GM12873 (cell line): ENCODE measurements at regions not wholly inside any gene's neighbourhood (a gene's known extent, or its start where the extent isn't known, plus 50 kb on each side); places are given as distances from the start of the nearest gene placed in this dataset.

Experiments used
- CTCF ChIP-seq: IDR thresholded peaks from 2 replicates; pipeline ENCODE4 v1.5.1; 2012; ENCODE audit warnings: low read depth, mild to moderate bottlenecking, moderate library complexity, low read length, control low read depth; ENCODE audit not compliant: insufficient read depth; ENCODE audit errors: missing control alignments

DNA sequence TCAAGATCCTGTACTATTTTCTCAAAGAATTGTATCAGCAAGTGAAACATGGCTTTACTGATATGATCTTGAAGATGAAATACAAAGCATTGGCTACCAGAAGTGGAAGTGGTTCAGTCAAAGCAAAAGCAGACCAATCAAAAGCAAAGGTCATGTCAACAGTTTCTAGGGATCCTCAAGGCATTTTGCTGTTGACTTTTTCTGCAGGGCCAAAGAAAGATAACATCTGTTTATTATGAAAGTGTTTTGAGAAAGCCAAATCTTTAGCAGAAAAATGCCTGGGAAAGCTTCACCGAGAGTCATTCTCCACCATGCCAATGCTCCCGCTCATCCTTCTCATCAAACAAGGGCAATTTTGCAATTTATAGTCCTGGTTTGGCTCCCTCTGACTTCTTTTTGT lies 90.3 kb upstream of the ACO1 start:
- no peak for TF ChIP-seq CTCF

DNA sequence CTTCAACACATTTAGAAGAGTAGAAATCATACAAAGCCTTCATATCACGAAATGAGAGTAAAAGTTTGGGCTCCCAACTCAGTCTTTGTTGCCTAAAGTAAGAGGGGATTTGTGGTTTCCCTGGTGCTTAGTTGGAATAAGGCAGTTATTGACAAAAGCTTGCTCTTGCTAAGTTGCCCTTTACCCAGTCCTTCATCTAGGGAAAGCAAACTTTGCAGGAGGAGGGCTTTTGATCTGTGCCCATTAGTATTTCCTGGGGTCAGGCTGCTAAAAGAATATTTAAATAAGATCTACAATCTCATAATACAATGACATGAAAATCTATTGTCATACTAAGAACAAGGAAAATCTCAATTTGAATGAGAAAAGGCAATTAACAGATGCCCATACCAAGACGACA lies 84.1 kb upstream of the ACO1 start:
- no peak for TF ChIP-seq CTCF

GRCh38 chr9:32304495-32304894 lies 79.9 kb upstream of the ACO1 start:
- TF ChIP-seq CTCF: no peak

GRCh38 chr9:32306006-32306405 lies 78.4 kb upstream of the ACO1 start:
- TF ChIP-seq CTCF: no peak

GRCh38 chr9:32319312-32319929 lies 65.0 kb upstream of the ACO1 start:
- no peak for TF ChIP-seq CTCF

DNA sequence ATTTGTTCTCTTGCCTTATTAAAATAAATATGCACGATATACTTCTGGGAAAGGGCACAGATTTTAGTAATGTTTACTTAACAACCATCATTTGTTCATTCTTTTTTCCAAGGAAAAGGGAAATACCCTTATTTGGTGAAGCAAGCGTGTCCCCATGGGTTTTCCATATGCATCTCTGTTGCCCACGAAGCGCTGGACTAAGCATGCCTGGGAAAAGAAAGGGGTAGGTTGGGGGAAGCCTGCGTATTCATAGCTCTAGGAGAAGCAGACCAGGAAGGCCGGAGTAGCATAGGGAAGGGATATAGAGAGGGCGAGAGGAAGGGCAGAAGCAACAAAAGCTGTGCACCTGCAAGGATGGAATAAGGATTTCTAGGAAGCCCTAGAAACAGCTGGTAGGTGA lies 61.8 kb upstream of the ACO1 start:
- no peak for TF ChIP-seq CTCF

GRCh38 chr9:32326146-32326545 lies 58.3 kb upstream of the ACO1 start:
- TF ChIP-seq CTCF: no peak
